OCI-M2 (cell line): ENCODE measurements at regions not wholly inside any gene's neighbourhood (a gene's known extent, or its start where the extent isn't known, plus 50 kb on each side); places are given as distances from the start of the nearest gene placed in this dataset.

Experiments used
- DNase-seq: peaks from one replicate; lab custom pipeline; 2025; ENCODE audit not compliant: unreplicated experiment; lab: John Stamatoyannopoulos, UW

DNA sequence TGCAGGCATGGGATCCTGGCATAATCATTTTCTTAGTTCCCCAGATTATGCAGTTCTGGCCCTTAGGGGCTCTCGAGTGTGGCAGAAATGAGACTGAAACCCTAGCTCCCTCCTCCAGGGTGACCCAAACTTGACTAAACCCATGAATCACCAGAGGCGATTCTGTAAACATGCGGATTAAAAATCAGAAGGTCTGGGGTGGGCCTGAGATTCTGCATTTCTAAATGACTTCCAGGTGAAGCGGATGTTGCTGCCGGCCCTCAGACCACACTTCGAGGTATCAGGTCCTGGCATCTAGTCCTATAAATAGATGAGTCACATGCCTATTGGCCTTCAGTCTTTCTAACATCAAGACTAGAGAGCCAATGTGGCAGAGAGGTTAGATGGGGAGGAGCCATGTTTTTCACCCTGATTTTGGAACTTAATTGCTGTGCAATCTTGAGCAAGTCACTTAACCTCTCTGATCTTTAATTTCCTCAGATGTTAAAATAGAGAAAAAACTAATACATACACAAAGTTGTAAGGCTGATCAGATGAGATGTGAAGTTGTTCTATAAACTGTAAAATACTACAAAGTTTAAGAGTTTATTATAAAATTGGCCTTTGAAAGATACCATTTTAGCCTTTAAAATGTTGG is 431.2 kb downstream of the FOXO1 start:
- no peak for DNase-seq

DNA sequence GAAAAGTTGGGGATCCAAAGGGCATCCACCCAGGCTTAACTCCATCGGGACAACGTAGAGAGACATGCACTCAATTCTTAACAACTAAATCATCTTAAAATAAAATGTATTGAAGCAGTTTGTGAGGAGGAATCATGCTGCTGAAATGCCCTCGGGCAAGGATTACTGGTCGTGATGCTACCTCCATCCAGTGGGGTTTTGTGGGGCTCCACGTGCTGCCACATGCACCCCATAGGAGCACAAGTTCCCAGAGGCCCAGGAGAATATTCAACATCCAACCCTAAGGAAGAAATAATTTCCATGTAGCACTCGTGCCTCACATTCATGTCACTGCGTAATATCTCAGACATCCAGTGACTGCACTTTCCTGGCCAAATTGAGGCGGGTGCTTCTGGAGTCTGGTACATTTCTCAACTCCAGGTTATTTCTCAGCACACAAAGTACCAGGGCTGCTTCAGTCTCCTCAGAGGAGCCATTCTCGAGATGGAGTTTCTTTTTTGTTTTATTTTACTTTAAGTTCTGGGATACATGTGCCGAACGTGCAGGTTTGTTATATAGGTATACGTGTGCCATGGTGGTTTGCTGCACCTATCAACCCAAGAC is 429.8 kb downstream of the FOXO1 start:
- DNase-seq: no peak

DNA sequence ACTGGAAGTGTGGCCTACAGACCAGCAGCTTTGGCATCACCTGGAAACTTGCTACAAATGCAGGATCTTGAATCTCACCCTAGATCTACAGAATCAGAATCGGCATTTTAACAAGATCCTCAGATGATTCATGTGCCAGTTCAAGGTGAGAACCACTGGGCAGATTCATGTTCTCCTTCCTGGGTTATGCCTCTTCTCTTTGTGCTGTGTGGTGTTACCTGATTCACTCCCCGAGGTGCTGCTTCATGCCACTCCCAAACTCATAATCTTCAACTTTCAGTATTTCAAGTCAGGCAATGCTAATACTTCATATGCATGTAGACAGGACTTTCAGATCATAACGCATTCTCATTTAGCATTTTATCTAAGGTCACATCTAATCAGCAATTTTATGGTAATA is 427.7 kb downstream of the FOXO1 start:
- no peak for DNase-seq

GRCh38 chr13:40240293-40240692 is 426.1 kb downstream of the FOXO1 start:
- no peak for DNase-seq

DNA sequence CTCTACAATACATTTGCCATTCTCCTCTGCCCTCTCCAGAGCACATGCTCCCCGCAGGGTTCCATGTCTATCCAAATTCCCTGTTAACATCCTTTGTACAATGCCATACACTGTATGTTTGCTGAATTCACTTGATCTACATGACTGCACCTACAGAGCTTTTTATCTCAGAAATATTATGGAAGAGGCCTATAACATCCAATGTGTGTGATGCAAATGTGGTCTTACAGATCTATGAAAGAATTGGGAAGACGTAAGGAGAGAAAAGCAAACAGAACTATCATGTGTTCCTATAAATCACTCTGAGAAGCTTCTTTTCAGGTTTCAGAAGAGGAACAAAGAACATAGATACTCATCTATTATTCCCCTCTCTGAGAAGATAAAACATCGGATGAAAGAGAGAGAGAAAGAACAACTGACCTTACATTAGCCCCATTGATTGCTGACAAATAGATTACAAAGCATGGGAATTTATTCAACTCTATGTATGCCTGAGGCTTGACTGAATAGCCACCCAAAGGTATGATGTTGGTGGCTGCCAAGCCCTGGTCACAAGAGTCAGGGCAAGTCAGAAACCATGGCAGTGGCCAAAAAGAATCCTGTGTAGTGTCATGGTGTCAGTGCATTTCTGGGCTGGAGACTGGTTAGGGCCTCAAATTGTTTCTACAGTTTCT is 425.2 kb downstream of the FOXO1 start:
- DNase-seq: no peak

GRCh38 chr13:40243047-40243446 is 423.4 kb downstream of the FOXO1 start:
- DNase-seq: no peak

DNA sequence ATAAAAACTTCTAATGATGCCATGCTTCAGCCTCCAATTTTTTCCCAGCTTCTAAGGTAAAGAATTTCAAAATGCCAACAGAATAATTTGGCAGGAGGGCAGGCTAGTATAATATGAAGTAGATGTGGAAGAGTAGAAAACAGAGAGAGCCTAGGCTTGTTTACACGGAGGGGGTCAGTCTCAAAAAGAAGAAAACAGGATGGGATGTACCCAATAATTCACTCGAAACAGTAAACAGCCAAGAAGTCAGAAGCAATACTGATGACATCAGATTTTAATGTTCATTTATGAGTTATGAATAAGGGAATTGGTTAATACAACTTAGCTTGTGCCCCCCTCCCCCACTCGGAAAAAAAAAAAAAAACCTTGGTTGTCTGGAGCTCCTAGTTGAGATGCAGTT is 422.5 kb downstream of the FOXO1 start:
- DNase-seq: no peak

GRCh38 chr13:40245567-40245966 is 420.9 kb downstream of the FOXO1 start:
- no peak for DNase-seq

DNA sequence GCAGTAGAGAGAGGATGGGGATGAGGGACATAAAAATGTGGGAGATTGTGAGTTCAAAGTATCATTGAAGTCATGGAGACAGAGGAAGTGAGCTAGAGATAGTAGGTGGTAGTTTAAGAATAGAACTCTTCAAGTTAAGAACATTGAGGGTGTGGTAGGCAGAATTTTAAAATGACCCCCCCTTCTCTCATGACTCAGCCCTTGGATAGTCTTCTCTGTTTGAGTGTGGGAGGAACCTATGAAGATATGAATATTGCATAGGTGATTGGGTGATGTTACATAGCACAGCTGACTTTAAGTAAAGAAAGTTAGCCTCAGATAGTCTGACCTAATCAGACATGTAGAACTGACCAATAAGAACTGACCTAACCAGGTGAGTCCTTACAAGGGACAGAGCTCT is 418.6 kb downstream of the FOXO1 start:
- no peak for DNase-seq

- no peak for DNase-seq
These were observed 415.0 kb downstream of the FOXO1 start for GRCh38 chr13:40251343-40252032.

DNA sequence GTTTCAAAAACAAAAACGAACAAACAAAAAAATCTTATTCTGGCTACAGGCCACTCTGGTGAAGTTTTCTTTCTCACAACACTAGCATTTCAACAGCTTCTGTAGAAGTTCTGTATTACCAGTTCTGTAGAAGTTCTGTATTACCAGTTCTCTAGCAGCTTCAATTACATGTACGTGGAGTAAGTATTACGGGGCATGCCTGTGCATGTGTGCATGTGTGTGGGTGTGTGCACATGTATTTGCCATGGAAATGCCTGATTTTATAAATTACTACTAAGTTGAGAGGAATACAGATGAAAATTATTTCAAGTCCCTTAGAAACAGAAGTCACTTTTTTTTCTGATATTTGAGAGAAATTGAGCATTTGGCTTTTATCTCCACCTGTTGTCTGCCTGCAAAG is 414.2 kb downstream of the FOXO1 start:
- no peak for DNase-seq

- DNase-seq: no peak
These were observed 413.8 kb downstream of the FOXO1 start for GRCh38 chr13:40252676-40253075.

DNA sequence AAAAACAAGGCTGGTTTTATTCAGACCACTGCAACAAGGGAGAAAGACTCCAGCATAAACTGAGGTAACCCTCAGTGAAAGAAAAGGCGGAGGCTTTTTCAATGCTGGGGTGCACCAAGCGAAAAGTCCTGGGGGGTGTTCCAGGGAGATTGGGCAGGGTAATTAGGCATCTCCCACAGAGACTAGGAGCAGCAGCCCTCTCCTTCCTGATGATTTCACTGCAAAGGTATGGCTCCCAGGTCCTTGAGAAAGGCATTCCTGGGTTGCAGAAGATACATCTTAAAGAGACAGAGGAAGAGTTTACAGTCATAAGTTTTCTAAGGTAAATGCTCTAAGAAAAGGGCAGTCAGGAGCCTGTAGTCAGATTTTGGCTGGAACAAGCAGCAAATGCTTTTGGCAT is 412.0 kb downstream of the FOXO1 start:
- DNase-seq: no peak

- no peak for DNase-seq
These were observed 410.9 kb downstream of the FOXO1 start for GRCh38 chr13:40255551-40255950.

DNA sequence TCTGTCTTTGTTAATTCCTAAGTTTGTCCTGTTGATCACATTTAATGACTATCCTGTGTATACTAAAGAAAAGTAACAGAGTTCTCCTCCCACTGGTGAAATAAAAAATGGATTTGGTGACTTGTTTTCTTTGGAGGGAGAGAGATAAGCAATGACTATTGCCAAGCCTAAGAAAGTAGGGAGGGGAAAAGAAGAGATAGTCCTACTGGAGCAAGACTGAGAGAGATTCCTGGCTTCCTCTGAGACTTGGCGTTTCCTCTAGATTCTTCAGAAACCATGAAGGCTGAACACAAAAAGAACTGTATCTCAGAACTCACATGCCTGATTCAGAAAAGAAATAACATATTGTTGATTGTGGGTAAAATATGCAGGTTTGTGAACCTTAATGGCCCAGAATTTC is 406.5 kb downstream of the FOXO1 start:
- no peak for DNase-seq

- no peak for DNase-seq
These were observed 405.1 kb downstream of the FOXO1 start for GRCh38 chr13:40261336-40261735.

- DNase-seq: no peak
These were observed 404.5 kb downstream of the FOXO1 start for GRCh38 chr13:40261947-40262346.

GRCh38 chr13:40269086-40269485 is 397.4 kb downstream of the FOXO1 start:
- no peak for DNase-seq

DNA sequence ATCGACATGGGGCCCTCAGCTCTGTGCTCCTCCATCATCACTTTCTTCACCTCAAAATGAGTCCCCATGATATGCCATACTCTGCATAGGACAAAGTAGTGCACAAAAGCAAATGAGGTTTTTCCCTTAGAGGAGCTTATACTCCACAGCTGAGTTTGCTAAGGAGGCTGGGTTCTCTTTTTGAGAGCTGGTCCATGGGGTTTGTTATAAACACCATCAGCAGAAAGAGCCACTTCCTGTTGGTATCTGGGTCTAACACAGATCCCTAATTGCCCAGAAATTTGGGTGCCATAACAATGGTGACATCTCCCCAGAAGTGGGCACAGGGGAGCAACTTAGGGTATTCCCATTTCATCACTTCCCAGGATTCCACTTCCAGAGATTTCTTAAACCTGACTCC is 395.7 kb downstream of the FOXO1 start:
- no peak for DNase-seq

- DNase-seq: no peak
These were observed 395.1 kb downstream of the FOXO1 start for GRCh38 chr13:40271271-40271885.

- DNase-seq: no peak
These were observed 394.3 kb downstream of the FOXO1 start for GRCh38 chr13:40271931-40272775.
